ENCODE measurements at regions not wholly inside any gene's neighbourhood (a gene's known extent, or its start where the extent isn't known, plus 50 kb on each side); places are given as distances from the start of the nearest gene placed in this dataset.
A peak's percentile ranks its signal among the peaks of the same experiment; 100 is the strongest.

GRCh38 chr4:122203407-122203806 is 51.3 kb downstream of the BLTP1 start:
- no peak for ATAC-seq
- TF ChIP-seq TOX (CRISPR knock-in tag; IDR thresholded peaks at IDR 0.05; ENCODE audit: borderline replicate concordance) = no peak
- TF ChIP-seq TCF4 (CRISPR knock-in tag; IDR thresholded peaks at IDR 0.05; ENCODE audit: borderline replicate concordance) = peak; percentile 84
- TF ChIP-seq RARB (CRISPR knock-in tag; IDR thresholded peaks at IDR 0.05) = no peak
- no peak for TF ChIP-seq SNAI2 (CRISPR knock-in tag; IDR thresholded peaks at IDR 0.05)
- TF ChIP-seq TSHZ2 (CRISPR knock-in tag; IDR thresholded peaks at IDR 0.05) = no peak
- TF ChIP-seq ISL1 (CRISPR knock-in tag; IDR thresholded peaks at IDR 0.05) = no peak
- no peak for TF ChIP-seq PPARA (CRISPR knock-in tag; IDR thresholded peaks at IDR 0.05; ENCODE audit: borderline replicate concordance)
- TF ChIP-seq CSRNP3 (CRISPR knock-in tag; IDR thresholded peaks at IDR 0.05) = peak; percentile 65; the same call in 1 of the 2 replicates
- TF ChIP-seq BACH2 (CRISPR knock-in tag; IDR thresholded peaks at IDR 0.05; ENCODE audit: borderline replicate concordance) = no peak
- no peak for TF ChIP-seq ZNF70 (CRISPR knock-in tag; IDR thresholded peaks at IDR 0.05)

- no peak for ATAC-seq
- no peak for TF ChIP-seq CSDC2 (CRISPR knock-in tag; IDR thresholded peaks at IDR 0.05)
- no peak for TF ChIP-seq PPARA (CRISPR knock-in tag; IDR thresholded peaks at IDR 0.05; ENCODE audit: borderline replicate concordance)
- TF ChIP-seq OSR1 (CRISPR knock-in tag; IDR thresholded peaks at IDR 0.05) = no peak
- TF ChIP-seq PATZ1 (CRISPR knock-in tag; IDR thresholded peaks at IDR 0.05; ENCODE audit: borderline replicate concordance) = no peak
- TF ChIP-seq ARNTL (CRISPR knock-in tag; IDR thresholded peaks at IDR 0.05; ENCODE audit: borderline replicate concordance, low read depth) = no peak
- TF ChIP-seq ZNF70 (CRISPR knock-in tag; IDR thresholded peaks at IDR 0.05) = no peak
- no peak for TF ChIP-seq TSHZ2 (CRISPR knock-in tag; IDR thresholded peaks at IDR 0.05)
- TF ChIP-seq ZFP3 (CRISPR knock-in tag; IDR thresholded peaks at IDR 0.05) = no peak
- TF ChIP-seq CSRNP3 (CRISPR knock-in tag; IDR thresholded peaks at IDR 0.05) = no peak
- TF ChIP-seq ZFP30 (CRISPR knock-in tag; IDR thresholded peaks at IDR 0.05) = no peak
- TF ChIP-seq ZNF8 (CRISPR knock-in tag; IDR thresholded peaks at IDR 0.05) = no peak
- no peak for TF ChIP-seq RARB (CRISPR knock-in tag; IDR thresholded peaks at IDR 0.05)
- no peak for TF ChIP-seq GLIS3 (CRISPR knock-in tag; IDR thresholded peaks at IDR 0.05)
- no peak for TF ChIP-seq ZC3H10 (CRISPR knock-in tag; IDR thresholded peaks at IDR 0.05)
- TF ChIP-seq POU6F1 (CRISPR knock-in tag; IDR thresholded peaks at IDR 0.05; ENCODE audit: borderline replicate concordance, low read depth) = no peak
These were observed 53.6 kb downstream of the BLTP1 start for GRCh38 chr4:122205687-122206086.

Data from SK-N-SH treated with all-trans-retinoic acid at 6 μM for 48 hours (cell line).